GM20431 (cell line): ENCODE measurements at regions not wholly inside any gene's neighbourhood (a gene's known extent, or its start where the extent isn't known, plus 50 kb on each side); places are given as distances from the start of the nearest gene placed in this dataset.

ENCODE experiments used
- in situ Hi-C: fragments of 300-500 bp; cut with MseI, MboI; formaldehyde crosslinking; loops from one replicate; pipeline ENCODE4 v1.15.0; 2020; ENCODE audit warnings: low sequenced_read_pairs; ENCODE audit not compliant: unreplicated experiment

- in situ Hi-C loops: no loop called here
Observed at GRCh38 chr2:191512874-191513273, 165.1 kb upstream of the NABP1 start.

DNA sequence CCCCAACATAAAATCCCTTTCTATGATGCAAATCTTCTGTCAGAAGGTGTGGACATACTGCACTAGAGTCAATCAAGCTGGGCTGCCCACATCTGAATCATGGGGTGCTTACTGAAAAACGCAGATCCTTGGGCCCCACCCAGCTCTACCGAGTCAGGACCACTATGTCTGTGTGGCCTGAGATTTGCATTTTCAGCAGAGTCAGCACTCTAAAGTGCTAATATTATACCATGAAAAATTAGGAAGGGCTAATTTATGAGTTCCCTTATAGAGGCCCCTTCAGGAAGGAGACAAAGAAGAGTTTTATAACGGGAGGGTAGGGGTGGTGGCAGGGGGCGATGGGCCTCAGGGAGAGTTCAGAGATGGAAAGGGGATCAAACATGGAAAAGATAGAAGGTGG is 163.3 kb upstream of the NABP1 start:
- in situ Hi-C loops: no loop called here

DNA sequence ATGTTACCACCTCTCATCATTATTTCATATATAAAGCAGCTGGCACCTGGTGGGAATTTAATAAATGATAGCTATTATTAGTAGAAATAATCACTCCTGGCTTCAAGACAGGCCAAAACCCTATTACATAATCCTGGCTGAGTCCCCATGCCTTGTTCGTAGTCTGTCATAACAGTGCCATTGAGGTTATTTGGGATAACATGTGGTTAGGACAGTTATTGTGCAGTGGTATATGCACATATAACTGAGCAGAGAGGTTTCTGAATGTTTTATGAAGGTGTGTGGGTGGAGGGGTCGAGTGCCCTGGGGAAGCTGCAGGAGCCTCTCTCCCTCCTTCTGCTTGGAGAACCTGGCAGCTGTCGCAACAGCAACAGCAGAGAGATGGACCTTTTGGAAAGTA is 162.4 kb upstream of the NABP1 start:
- in situ Hi-C loops: no loop called here

DNA sequence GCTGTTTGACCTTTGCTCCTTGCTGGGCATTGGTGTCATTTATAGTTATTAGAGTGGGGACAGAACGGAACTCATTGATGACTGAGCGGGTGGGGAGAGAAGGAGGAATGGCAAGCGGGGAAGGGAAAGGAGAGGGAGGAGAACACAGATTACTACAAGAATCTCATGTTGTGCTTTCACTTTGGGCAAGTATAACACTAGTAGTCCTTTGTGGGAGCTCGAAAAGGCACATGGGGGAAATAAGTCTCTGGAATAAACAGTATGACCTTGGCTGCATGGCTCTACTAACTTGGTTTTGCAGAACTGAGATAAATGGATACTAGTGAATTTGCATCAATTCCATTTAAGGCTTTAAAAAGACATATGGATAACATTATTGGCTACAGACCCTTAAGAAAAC is 161.7 kb upstream of the NABP1 start:
- in situ Hi-C loops: no loop called here

GRCh38 chr2:191521608-191522208 is 156.2 kb upstream of the NABP1 start:
- in situ Hi-C loops: loop anchor here (10.0 kb wide), 1 partner anchor 357 kb away; no protein-coding TSS in a partner anchor

DNA sequence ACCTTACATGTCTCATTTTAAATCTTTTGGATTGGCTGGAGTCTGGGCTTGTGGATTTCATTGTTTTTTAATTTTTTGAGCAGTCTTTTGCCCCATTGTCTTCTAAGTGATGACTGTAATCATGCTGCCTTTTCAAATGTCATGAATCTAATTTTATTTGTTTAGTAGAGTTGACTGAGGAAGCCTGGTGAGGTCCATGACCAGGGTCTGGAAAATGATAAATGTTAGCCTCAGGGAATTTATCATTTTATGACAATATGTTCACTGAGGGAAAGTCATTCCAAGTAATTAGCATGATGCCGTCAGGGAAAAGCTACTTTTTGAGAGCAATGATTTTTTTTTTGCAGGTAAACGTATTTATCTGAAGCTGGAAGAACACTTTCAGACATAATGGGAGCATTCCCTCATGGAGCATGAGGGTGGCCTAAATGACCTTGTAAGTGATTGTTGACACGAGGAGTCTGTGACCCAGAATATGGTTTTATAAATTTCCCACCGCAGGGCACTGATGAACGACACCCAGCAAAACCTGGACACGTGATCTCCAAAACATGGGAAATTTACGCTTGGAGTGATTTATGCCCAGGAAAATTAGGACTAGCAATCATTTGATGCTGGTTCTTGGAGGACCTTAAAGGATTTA is 155.3 kb upstream of the NABP1 start:
- in situ Hi-C loops: loop anchor here (10.0 kb wide), 1 partner anchor 358 kb away; no protein-coding TSS in a partner anchor

DNA sequence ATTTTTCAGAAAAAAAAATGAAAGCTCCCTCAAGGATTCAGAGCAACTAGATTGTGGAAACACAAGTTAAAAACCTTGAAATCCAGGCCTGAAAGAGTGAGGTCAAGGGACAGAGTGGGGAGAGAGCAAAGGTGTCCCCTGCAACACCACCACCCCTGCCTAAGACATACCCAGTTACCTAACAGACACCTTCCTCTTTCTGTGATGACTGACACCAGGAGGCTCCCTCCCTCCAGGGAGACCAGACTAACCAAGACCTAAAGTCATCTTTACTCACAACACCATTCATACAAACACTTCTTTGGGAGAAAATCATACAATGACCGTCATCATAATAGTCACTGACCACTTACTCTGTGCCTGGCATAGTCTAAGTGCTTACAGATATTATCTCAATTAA is 151.8 kb upstream of the NABP1 start:
- in situ Hi-C loops: loop anchor here (10.0 kb wide), 1 partner anchor 361 kb away; no protein-coding TSS in a partner anchor

- in situ Hi-C loops: loop anchor here (10.0 kb wide), 1 partner anchor 362 kb away; no protein-coding TSS in a partner anchor
Observed at GRCh38 chr2:191526536-191526935, 151.4 kb upstream of the NABP1 start.

DNA sequence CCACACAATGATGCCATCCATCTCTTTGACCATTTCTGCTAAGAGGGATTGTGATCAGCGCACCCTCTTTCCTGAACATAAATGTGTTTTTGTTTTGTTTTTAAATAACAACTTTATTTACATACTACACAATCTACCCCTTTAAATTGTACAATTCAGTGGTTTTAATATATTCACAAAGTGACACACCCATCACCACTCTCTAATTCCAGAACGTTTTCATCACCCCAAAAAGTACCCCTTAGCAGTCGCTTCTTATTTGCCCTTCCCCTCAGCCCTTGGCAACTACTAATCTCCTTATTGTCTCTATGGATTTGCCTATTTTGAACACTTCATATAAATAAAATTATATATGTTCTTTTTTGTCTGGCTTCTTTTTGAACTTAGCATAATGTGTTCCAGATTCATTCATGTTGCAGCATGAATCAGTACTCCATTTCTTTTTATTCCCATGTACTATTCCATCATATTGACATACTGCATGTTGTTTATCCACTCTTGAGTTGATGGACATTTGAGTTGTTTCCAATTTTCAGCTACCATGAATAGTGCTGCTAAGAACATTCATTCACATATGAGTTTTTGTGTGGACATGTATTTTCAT is 150.9 kb upstream of the NABP1 start:
- in situ Hi-C loops: loop anchor here (10.0 kb wide), 1 partner anchor 362 kb away; no protein-coding TSS in a partner anchor

DNA sequence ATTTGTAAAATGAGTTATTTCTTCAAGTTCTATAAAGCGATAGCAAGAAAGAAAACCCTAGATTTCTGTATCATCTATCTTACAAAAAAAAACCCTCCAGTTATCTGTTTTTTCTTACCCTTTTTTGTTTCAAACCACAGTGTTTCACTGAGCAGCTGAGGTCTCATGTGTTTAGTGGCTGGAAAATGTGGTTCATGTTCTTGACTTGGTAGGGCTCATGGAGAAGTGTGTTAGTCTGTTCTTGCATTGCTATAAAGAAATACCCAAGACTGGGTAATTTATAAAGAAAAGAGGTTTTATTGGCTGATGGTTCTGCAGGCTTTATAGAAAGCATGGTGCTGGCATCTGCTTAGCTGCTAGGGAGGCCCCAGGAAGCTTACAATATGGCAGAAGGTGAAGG is 147.3 kb upstream of the NABP1 start:
- in situ Hi-C loops: no loop called here

DNA sequence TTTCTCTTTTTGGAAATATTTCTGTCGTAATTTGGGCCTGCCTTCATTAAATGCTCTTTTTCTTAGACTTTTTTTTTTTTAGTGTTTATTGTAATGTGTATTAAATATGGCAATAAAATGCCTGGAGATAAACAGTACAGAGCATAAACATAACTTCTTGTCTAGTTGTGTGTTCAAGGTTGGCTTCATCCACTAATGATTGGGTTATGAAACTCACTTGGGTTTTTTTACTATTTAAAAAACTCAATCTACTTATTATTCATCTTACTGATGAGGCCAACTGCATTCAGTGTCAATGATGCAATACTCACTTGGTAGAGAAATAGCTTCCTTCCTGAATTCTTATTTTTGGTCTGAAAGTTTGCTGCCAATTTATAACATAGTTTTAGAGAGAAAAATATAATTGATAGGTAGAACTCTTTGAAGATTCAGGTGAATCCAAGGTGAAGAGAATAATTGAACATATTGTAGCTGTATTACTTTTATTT is 144.2 kb upstream of the NABP1 start:
- in situ Hi-C loops: no loop called here

GRCh38 chr2:191537921-191538320 is 140.0 kb upstream of the NABP1 start:
- in situ Hi-C loops: no loop called here

DNA sequence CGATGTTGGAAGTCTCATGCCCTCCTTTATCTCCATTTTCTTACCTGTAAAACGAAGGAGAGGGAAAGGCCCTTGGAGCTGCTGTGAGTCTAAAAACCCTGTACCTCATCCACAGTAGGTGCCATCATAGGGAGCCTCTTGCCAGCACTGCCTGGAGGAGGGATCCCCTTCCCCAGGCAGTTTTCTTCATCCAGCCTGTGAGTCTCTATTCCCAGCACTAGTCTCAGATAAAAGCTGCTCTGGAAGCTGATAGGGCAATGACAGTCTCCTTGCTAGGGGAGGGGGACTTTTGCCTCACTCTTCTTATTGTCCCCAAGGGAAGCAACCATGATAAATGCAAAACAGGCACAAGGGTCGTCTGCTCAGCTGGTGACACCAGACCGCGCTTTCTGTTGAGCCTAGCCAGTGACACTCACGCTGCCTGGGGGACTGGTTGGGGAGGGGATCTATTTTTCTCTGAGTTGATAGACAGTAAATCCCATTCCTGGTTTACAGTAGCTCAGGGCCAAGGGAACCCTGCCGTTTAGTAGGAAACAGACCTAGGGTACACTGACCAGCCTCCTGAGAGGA is 139.5 kb upstream of the NABP1 start:
- in situ Hi-C loops: no loop called here

DNA sequence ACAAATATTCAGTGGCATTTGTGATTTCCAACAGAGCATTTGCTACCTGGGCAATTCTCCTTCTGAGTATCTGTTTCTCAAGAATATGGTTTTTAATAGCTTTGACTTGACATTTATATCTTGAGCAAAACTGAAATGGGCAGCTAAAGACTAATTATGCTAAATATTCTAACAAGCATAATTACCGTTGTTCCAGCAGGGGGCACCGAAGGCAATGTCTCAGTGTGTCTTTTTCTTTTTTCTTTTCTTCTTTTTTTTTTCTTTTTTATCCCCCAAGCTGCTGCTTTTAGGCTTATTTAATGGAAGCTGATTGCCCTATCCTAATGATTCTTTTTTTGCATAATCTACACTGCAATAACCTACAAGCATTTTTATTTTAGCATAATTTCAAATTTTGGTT is 138.9 kb upstream of the NABP1 start:
- in situ Hi-C loops: no loop called here

GRCh38 chr2:191540681-191541080 is 137.3 kb upstream of the NABP1 start:
- in situ Hi-C loops: no loop called here

DNA sequence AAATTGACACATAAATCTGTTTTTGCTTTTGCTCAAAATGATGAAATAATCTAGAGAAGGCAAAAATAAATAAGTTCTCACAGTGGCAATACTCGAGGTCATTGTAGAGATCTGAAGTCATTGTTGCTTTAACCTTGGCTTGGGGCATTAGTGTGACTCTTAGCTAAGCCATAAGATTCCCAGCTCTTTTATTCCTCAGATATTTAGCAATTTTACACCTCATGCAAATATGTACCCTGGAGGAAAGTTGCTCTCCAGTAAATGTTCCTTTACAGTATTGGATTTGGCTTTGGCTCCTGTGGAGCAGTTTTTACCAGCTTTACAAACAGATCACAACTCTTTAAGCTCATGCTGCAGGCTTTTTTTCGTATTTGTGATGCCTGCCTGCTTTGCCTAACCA is 134.2 kb upstream of the NABP1 start:
- in situ Hi-C loops: no loop called here

DNA sequence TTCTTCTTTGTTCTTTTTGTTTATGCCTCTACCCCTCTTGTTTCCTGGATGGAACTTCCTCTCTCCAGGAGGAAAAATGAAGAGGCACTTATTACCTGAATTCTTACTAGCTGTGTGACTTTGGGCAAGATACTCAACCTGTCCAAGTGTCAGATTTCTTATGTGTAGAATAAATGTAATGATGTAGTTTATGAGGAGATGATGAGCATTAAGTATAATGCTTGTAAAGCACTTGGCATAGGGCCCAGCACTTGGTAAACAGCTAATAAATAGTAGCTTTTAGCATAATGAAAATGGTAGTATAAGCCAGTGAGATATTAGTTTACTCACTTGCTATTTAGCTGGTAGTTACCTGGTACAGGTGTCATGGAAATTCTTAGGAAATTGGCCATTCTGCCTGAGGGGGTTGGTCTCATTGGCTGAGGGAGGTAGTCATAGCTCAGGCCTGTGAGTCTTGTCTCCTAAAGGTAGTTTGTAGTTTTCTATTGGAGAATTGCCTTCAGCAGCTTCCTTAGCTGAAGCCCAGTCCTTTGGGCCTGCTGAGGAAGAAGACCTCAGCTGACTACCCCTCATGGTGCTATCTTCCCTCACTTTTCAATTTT is 133.4 kb upstream of the NABP1 start:
- in situ Hi-C loops: no loop called here

- in situ Hi-C loops: no loop called here
Observed at GRCh38 chr2:191545361-191545760, 132.6 kb upstream of the NABP1 start.

DNA sequence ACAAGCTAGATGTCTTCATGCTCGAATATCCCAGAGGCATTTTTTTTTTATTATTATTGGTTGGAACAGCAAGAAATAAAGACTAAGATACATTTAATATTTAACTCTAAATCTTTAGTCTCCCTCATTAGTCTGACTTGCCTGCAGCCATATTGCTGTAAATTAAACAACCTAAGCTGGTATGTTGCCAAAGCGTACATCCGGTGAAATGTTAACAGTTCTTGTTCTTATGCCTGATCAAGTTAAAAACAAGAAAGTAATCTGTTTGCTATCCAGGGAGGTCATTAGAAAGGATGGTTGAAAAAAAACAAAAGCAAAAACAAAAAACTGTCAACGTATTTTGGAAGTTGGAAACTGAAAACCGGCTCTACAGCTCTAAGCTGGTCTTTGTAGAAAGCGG is 125.9 kb upstream of the NABP1 start:
- in situ Hi-C loops: no loop called here

DNA sequence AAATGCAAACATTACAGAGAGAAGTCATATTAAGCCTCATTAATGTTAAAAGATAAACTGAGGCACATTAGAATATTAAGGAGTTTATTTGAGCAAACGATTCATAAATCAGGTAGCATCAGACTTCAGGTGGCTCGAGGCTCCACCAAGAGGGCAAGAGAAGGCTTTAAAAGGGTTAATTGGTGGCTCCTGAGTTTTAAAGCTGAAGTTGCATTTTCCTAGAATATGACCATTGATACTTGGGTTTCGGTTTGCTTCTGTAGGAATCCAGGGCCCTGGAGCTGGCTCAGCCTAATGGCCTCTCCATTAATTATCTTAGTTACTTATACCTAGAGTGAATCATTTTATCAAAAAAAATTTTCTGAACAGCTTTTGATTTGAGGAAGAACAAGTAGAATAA is 123.7 kb upstream of the NABP1 start:
- in situ Hi-C loops: no loop called here
